HK-2 (cell line): ENCODE measurements at regions not wholly inside any gene's neighbourhood (a gene's known extent, or its start where the extent isn't known, plus 50 kb on each side); places are given as distances from the start of the nearest gene placed in this dataset.

Experiments
- DNase-seq: peaks from one replicate; pipeline ENCODE4 v3.0.0-alpha.2; 2018; ENCODE audit not compliant: unreplicated experiment

- DNase-seq: no peak
Measured at GRCh38 chr4:19791422-19792123, 460.1 kb upstream of the SLIT2 start.

DNA sequence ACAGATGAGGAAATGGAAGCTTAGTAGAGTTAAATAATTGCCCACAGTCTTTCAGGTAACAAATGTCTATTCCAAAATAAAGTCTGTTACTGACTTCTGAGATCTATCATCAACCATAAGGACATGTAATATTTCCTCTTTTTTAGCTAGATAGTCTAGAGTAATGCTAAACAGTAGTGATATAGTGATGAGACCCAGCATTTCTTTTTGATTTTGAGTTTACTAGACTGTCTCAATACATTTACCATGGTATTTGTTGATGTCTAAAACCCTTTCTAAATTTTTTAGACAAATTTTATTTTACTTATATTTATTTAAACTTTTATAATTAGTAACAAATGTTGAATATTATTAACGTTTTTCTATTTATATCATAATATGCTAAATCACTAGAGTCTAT is 465.1 kb upstream of the SLIT2 start:
- DNase-seq: no peak

- no peak for DNase-seq
Measured at GRCh38 chr4:19783667-19784223, 468.0 kb upstream of the SLIT2 start.

- no peak for DNase-seq
Measured at GRCh38 chr4:19780871-19781270, 470.8 kb upstream of the SLIT2 start.

DNA sequence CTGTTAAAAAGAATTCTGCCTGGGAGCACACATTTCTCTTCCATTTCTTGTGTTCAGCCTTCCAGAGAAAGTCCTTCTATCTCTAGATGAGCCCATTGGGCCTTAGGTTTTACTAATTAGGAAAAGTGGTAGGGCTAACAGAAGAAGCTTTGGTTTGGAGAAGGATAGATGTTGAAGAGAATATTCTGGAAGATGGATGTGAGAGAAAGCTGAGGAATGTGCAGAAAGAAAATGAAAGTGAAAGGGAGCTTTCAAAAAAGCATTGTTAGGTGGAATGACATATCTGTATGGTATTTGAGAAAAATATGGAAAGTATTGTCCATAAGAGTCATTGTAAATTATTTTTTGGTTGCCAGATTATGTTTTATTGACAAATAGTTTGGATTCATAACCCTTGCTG is 474.8 kb upstream of the SLIT2 start:
- DNase-seq: no peak

DNA sequence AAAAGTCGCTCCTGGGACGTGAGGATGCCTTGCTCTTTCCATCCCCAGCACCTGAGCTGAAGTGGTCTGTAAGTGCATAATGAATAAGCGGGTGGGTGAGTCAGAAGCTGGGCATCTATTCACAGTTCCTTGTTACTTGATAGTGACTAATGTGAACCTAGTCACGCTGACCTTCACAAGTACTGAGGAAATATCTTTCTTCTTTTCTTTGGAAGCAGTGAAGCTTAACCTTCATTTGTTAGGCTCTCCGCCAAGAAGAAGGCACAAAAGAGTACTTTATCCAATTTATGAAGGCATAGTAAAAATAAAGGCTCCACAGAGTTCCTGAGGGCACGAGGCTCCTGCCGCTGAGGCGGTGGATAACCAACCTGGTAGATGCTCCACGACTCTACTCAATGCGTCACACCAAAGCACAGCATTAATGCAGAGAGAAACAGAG is 475.7 kb upstream of the SLIT2 start:
- peak; percentile 77 for DNase-seq

GRCh38 chr4:19774690-19775256 is 476.9 kb upstream of the SLIT2 start:
- DNase-seq: no peak

GRCh38 chr4:19772581-19772980 is 479.1 kb upstream of the SLIT2 start:
- no peak for DNase-seq

DNA sequence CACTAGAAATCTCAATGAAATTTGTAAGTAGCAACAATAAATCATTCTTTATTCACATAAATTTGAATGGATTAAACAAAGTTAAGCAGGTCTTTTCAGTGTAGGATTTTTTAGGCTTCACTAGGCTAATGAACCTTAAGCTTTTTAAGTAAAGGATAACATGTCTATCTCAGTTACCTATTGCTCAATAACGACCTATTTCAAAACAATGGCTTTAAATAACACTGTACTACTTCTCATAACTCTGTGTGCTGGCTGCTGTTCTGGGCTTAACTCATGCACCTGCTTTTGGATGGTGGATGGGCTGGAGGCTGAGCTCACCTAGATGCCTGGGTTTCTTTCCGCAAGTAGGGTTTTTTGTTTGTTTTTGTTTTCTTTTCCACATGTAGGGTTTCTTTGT is 495.0 kb upstream of the SLIT2 start:
- no peak for DNase-seq

GRCh38 chr4:19752599-19752998 is 499.1 kb upstream of the SLIT2 start:
- DNase-seq: no peak

GRCh38 chr4:19748519-19749479 is 502.9 kb upstream of the SLIT2 start:
- DNase-seq: no peak

GRCh38 chr4:19746377-19746776 is 505.3 kb upstream of the SLIT2 start:
- no peak for DNase-seq

DNA sequence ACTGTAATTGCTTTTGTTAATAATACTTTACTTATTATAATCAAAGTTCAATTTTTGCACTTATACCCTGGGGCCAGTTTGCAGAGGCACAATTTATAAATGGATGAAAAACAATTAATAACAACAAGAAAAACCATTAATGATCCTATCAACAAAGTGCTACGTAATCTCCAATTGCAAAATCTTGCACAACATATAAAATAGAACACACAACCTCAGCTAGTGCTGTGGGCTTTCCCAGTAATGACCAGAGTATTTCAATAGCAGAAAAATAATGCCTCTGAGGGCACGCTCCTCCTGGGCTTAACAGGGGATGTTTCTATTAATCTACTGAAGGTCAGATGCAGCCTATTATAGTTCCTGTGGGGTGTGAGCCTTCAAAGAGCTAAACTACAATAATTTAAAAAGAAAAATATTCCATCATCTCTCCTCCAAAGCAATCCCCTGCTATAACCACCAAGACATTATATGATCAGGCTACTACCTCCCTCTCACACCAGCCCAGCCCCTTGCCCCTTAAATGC is 508.5 kb upstream of the SLIT2 start:
- no peak for DNase-seq

DNA sequence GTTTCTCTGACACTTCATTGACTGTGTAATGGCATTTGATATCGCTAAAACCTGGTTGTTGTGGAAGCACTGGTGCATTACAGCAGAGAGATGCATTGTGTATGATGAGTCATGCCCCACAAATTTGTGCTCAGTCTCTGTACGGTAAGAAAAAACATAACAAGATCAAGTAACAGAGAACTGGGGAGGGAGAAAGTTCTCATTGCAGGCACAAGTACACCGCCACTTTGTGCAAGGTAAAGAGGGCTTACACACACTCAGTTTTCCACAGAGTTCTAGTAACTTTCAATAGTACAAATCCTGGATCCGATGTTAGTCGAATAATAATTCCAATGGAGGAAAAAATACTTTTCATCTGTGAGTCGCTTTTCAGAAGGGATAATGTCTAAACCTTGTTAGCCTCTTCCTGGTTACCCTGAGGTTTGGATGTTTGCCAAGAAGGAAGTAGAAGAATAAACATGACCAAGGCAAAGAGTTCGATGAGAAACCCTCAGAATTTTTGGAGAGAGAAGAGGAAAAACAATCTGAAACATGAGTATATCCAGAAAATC is 512.5 kb upstream of the SLIT2 start:
- peak; percentile 60 for DNase-seq

GRCh38 chr4:19736968-19737756 is 514.5 kb upstream of the SLIT2 start:
- no peak for DNase-seq

DNA sequence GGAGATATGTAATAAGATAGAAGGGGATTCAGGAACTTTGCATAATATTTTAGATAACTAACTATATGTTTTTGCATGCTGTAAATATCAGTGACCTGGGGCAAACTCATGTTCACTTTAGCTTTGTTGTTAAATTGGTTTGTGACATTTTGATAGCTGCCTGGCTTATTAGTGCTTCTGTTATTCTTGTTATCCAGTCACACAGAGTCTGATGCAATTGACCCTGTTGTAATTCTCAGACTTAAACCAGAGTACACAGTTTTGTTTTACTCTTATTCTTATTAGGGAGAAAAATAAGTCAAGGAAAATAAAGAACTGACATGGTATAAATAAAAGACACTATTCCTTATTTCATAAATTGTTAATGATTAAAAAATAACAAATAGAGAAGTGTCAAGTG is 516.7 kb upstream of the SLIT2 start:
- no peak for DNase-seq

DNA sequence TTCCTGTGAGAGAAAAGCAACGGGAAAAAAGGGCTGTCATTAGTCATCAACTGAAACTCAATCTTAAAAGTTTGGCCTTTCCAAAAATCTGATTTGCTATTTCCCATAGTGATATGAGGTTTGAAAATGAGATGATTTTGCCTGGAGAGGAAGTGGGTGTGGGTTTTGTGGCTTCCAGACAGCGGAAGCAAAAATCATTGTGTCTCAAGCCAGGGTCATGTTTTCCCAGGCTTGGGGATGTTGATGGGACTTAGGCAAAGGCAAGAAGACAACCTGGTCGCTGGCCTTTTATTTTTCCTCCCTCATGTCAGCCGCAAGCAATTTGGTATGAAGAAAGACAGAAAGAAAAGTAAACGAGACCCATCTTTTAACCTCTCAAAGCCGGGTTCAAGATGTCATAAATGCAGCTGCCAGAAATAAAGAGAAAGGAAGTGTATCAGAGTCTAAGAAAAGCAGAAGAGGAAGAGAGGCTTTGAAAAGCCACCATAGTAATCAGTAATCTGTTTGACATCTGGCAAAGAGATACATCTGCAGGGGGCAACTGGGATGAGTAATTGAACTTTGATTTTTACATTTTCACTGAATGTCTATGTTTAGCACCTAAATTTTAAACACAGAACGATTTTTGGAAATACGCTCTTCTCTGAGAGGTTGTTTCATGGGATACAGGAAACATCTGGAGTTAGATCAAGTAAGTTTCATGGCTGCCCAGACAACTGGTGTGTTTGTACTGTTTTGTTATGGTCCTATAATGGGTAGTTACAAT is 521.6 kb upstream of the SLIT2 start:
- DNase-seq: no peak

GRCh38 chr4:19728773-19729172 is 522.9 kb upstream of the SLIT2 start:
- DNase-seq: no peak

DNA sequence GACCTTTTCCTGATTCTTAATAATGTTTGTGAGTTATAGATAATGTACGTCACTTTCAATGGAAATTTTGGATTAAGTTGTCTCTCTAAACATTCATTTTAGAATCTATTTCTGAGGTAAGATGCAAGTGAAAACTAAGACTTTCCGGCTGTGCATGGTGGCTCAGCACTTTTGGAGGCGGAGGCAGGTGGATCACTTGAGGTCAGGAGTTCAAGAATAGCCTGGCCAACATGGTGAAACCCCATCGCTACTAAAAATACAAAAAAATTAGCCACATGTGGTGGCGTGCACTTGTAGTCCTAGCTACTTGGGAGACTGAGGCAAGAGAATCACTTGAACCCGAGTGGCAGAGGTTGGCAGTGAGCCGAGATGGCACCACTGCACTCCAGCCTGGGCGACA is 524.6 kb upstream of the SLIT2 start:
- DNase-seq: no peak

DNA sequence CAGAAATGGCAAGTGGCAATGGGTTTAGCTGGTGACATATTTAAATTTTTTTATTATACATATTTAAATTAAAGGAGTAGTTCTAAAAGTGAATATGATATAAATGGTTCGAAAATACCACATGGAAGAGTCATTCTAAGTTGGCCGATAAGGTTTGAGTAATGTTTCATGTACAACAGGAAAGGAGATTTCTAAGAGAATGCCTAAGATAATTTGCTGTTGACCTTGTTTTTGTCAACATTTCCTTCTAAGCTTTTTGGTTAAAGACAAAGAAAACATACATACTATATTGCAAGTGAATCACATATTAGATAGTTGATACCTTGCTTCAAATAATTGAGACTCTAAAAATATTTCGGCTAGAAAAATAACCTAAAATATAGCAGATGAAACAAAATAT is 526.6 kb upstream of the SLIT2 start:
- DNase-seq: no peak
